B cell (primary cell): ENCODE measurements at regions not wholly inside any gene's neighbourhood (a gene's known extent, or its start where the extent isn't known, plus 50 kb on each side); places are given as distances from the start of the nearest gene placed in this dataset.

Source experiments
- EZH2 ChIP-seq: IDR thresholded peaks from 2 replicates; pipeline ENCODE4 v1.6.1; 2012; ENCODE audit warnings: borderline replicate concordance, low read depth, mild to moderate bottlenecking, moderate library complexity, low read length; ENCODE audit not compliant: insufficient read depth, poor library complexity, severe bottlenecking
- TF ChIP-seq, protein P1 (sequence below): fragments of 200-600 bp; IDR thresholded peaks from one replicate; pipeline ENCODE4 v1.8.0; 2022; ENCODE audit warnings: antibody characterized with exemption, mild to moderate bottlenecking

GRCh38 chr5:133818869-133819600, 149.4 kb downstream of the C5orf15 start:
- TF ChIP-seq, protein P1, sequence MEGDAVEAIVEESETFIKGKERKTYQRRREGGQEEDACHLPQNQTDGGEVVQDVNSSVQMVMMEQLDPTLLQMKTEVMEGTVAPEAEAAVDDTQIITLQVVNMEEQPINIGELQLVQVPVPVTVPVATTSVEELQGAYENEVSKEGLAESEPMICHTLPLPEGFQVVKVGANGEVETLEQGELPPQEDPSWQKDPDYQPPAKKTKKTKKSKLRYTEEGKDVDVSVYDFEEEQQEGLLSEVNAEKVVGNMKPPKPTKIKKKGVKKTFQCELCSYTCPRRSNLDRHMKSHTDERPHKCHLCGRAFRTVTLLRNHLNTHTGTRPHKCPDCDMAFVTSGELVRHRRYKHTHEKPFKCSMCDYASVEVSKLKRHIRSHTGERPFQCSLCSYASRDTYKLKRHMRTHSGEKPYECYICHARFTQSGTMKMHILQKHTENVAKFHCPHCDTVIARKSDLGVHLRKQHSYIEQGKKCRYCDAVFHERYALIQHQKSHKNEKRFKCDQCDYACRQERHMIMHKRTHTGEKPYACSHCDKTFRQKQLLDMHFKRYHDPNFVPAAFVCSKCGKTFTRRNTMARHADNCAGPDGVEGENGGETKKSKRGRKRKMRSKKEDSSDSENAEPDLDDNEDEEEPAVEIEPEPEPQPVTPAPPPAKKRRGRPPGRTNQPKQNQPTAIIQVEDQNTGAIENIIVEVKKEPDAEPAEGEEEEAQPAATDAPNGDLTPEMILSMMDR: no peak
- TF ChIP-seq EZH2: no peak
